Smooth muscle cell (in vitro differentiated cells): ENCODE measurements at regions not wholly inside any gene's neighbourhood (a gene's known extent, or its start where the extent isn't known, plus 50 kb on each side); places are given as distances from the start of the nearest gene placed in this dataset.

Source experiments
- DNase-seq: peaks from one replicate; lab custom pipeline; 2025; ENCODE audit not compliant: unreplicated experiment; lab: John Stamatoyannopoulos, UW
- H2AFZ ChIP-seq: fragments of 200-600 bp; sonication (generic); 2 replicates; pipeline ENCODE4 v1.6.0; 2016; ENCODE audit warnings: antibody characterized with exemption, low read depth, mild to moderate bottlenecking
- H3F3A ChIP-seq: fragments of 200-600 bp; sonication (generic); 2 replicates; pipeline ENCODE4 v1.6.0; 2017; ENCODE audit warnings: antibody characterized with exemption, low read depth
- H3K27ac ChIP-seq: fragments of 200-600 bp; sonication (generic); 2 replicates; pipeline ENCODE4 v1.5.1; 2016; ENCODE audit warnings: low read depth, mild to moderate bottlenecking
- H3K27me3 ChIP-seq: fragments of 200-600 bp; sonication (generic); 2 replicates; pipeline ENCODE4 v1.6.1; 2016; ENCODE audit warnings: low read depth, mild to moderate bottlenecking
- H3K36me3 ChIP-seq: fragments of 200-600 bp; sonication (generic); 2 replicates; pipeline ENCODE4 v1.5.1; 2016; ENCODE audit warnings: low read depth
- H3K4me1 ChIP-seq: fragments of 200-600 bp; sonication (generic); 2 replicates; pipeline ENCODE4 v1.5.1; 2016; ENCODE audit warnings: low read depth
- H3K4me2 ChIP-seq: fragments of 200-600 bp; sonication (generic); 2 replicates; pipeline ENCODE4 v1.6.0; 2016; ENCODE audit warnings: mild to moderate bottlenecking
- H3K4me3 ChIP-seq: fragments of 200-600 bp; sonication (generic); 2 replicates; pipeline ENCODE4 v1.5.1; 2016; ENCODE audit warnings: mild to moderate bottlenecking
- H3K79me2 ChIP-seq: fragments of 200-600 bp; sonication (generic); 2 replicates; pipeline ENCODE4 v1.6.0; 2016; ENCODE audit warnings: low read depth, mild to moderate bottlenecking
- H3K9ac ChIP-seq: fragments of 200-600 bp; sonication (generic); 2 replicates; pipeline ENCODE4 v1.6.0; 2016; ENCODE audit warnings: low read depth
- H3K9me3 ChIP-seq: fragments of 200-600 bp; sonication (generic); replicated peaks from 2 replicates; pipeline ENCODE4 v1.5.1; 2016; ENCODE audit warnings: low read depth
- H4K20me1 ChIP-seq: fragments of 200-600 bp; sonication (generic); 2 replicates; pipeline ENCODE4 v1.6.0; 2016; ENCODE audit warnings: low read depth
- CTCF ChIP-seq: fragments of 200-600 bp; sonication (generic); IDR thresholded peaks from 2 replicates; pipeline ENCODE4 v1.5.1; 2017; ENCODE audit warnings: borderline replicate concordance, mild to moderate bottlenecking, antibody characterized with exemption; ENCODE audit not compliant: insufficient read depth, poor library complexity, severe bottlenecking
- WGBS: methylation state at CpG from one replicate; pipeline ENCODE4 v1.1.7; 2016; ENCODE audit warnings: low lambda C conversion rate; 5-methylcytosine and 5-hydroxymethylcytosine counted together

- H3K36me3 ChIP-seq, result no peaks in the 10 kb centered on the region
Measured at GRCh38 chr12:30104971-30105370, 321.2 kb upstream of the TMTC1 start.

GRCh38 chr12:30100741-30101140 is 317.0 kb upstream of the TMTC1 start:
- DNase-seq, result no peak
- Histone ChIP-seq H3K27me3 (no peaks in the 10 kb centered on the region), H3K36me3 (no peaks in the 10 kb centered on the region), H3K4me3 (no peak overlapping the region), H3K9ac (no peak overlapping the region), H3K4me1 (peaks cover 13% of the 10 kb centered on the region), H3K4me2 (no peak overlapping the region), H3F3A (no peaks in the 10 kb centered on the region), H3K27ac (no peak overlapping the region), H2AFZ (no peak overlapping the region), H3K79me2 (no peaks in the 10 kb centered on the region), H4K20me1 (no peaks in the 10 kb centered on the region), H3K9me3 (no peaks in the 10 kb centered on the region)
- 95% methylated on average over 1 of the region's 1 CpG for WGBS
- TF ChIP-seq CTCF, result no peak

More at GRCh38 chr12:30104971-30105370, 321.2 kb upstream of the TMTC1 start:
- Histone ChIP-seq H3K27me3 (no peaks in the 10 kb centered on the region), H3K79me2 (no peaks in the 10 kb centered on the region), H2AFZ (no peak overlapping the region), H3K4me1 (no peaks in the 10 kb centered on the region), H3K27ac (no peak overlapping the region), H3K9ac (no peak overlapping the region), H3K9me3 (no peaks in the 10 kb centered on the region), H3K4me3 (no peak overlapping the region), H3F3A (no peaks in the 10 kb centered on the region), H3K4me2 (no peak overlapping the region), H4K20me1 (no peaks in the 10 kb centered on the region)
- DNase-seq, result no peak
- no peak for TF ChIP-seq CTCF
- 93% methylated on average over 2 of the region's 2 CpGs for WGBS

- H3K4me2 ChIP-seq, result no peak overlapping the region
- H3K4me1 ChIP-seq, result peaks cover 13% of the 10 kb centered on the region
- WGBS, result 52% methylated on average over 3 of the region's 3 CpGs
- H3K27ac ChIP-seq, result no peak overlapping the region
- no peaks in the 10 kb centered on the region for H3F3A ChIP-seq
- no peaks in the 10 kb centered on the region for H3K27me3 ChIP-seq
- H2AFZ ChIP-seq, result no peak overlapping the region
- no peaks in the 10 kb centered on the region for H3K79me2 ChIP-seq
- DNase-seq, result no peak
- H3K9me3 ChIP-seq, result no peaks in the 10 kb centered on the region
- H3K9ac ChIP-seq, result no peak overlapping the region
- no peak overlapping the region for H3K4me3 ChIP-seq
- H4K20me1 ChIP-seq, result no peaks in the 10 kb centered on the region
- H3K36me3 ChIP-seq, result no peaks in the 10 kb centered on the region
- TF ChIP-seq CTCF, result no peak
Measured at GRCh38 chr12:30098677-30099076, 314.9 kb upstream of the TMTC1 start.

- H3K36me3 ChIP-seq, result no peaks in the 10 kb centered on the region
- DNase-seq, result no peak
- no peak overlapping the region for H3K4me3 ChIP-seq
- H3K27ac ChIP-seq, result no peak overlapping the region
- WGBS, result 93% methylated on average over 6 of the region's 6 CpGs
- H3K4me2 ChIP-seq, result no peak overlapping the region
- H4K20me1 ChIP-seq, result no peaks in the 10 kb centered on the region
- no peaks in the 10 kb centered on the region for H3K79me2 ChIP-seq
- H2AFZ ChIP-seq, result no peak overlapping the region
- no peak overlapping the region for H3K9ac ChIP-seq
- no peaks in the 10 kb centered on the region for H3K27me3 ChIP-seq
- no peak for TF ChIP-seq CTCF
- no peaks in the 10 kb centered on the region for H3F3A ChIP-seq
- peaks cover 13% of the 10 kb centered on the region for H3K4me1 ChIP-seq
- no peaks in the 10 kb centered on the region for H3K9me3 ChIP-seq
Measured at GRCh38 chr12:30095511-30095910, 311.8 kb upstream of the TMTC1 start.
